BLaER1 (cell line): ENCODE measurements at regions not wholly inside any gene's neighbourhood (a gene's known extent, or its start where the extent isn't known, plus 50 kb on each side); places are given as distances from the start of the nearest gene placed in this dataset.

Experiments used
- H3K27ac ChIP-seq: shearing (Covaris generic); formaldehyde crosslinking; 2 replicates; pipeline ENCODE4 v1.8.1; 2022
- H3K27me3 ChIP-seq: shearing (Covaris generic); formaldehyde crosslinking; 2 replicates; pipeline ENCODE4 v1.8.1; 2022
- H3K36me3 ChIP-seq: shearing (Covaris generic); formaldehyde crosslinking; 2 replicates; pipeline ENCODE4 v1.8.1; 2022
- H3K4me1 ChIP-seq: shearing (Covaris generic); formaldehyde crosslinking; 2 replicates; pipeline ENCODE4 v1.8.1; 2022
- H3K4me2 ChIP-seq: shearing (Covaris generic); formaldehyde crosslinking; 2 replicates; pipeline ENCODE4 v1.8.1; 2022
- H3K4me3 ChIP-seq: shearing (Covaris generic); formaldehyde crosslinking; 2 replicates; pipeline ENCODE4 v1.8.1; 2022
- H3K9ac ChIP-seq: shearing (Covaris generic); formaldehyde crosslinking; 2 replicates; pipeline ENCODE4 v1.8.1; 2022
- H3K9me3 ChIP-seq: shearing (Covaris generic); formaldehyde crosslinking; 2 replicates; pipeline ENCODE4 v1.8.1; 2022
- H4K20me1 ChIP-seq: shearing (Covaris generic); formaldehyde crosslinking; 2 replicates; pipeline ENCODE4 v1.8.1; 2022
- Cebpa-rat ChIP-seq: shearing (Covaris generic); IDR thresholded peaks from 2 replicates; pipeline ENCODE4 v1.8.1; 2022

GRCh38 chr6:85396159-85396808 lies 53.6 kb upstream of the NT5E start:
- Histone ChIP-seq H3K27ac (no peak overlapping the region), H3K9ac (no peak overlapping the region), H4K20me1 (no peaks in the 10 kb centered on the region), H3K4me3 (no peak overlapping the region), H3K27me3 (no peaks in the 10 kb centered on the region), H3K4me2 (no peak overlapping the region), H3K9me3 (0 out of 2 replicates have a peak, but pooled peaks cover 7% of the 10 kb centered on the region), H3K36me3 (no peaks in the 10 kb centered on the region), H3K4me1 (peaks cover 2% of the 10 kb centered on the region)
- no peak for TF ChIP-seq Cebpa-rat

GRCh38 chr6:85395746-85396145 lies 54.1 kb upstream of the NT5E start:
- Histone ChIP-seq H3K9ac (no peak overlapping the region), H3K9me3 (0 out of 2 replicates have a peak, but pooled peaks cover 7% of the 10 kb centered on the region), H3K4me1 (no peaks in the 10 kb centered on the region), H3K36me3 (no peaks in the 10 kb centered on the region), H3K27ac (no peak overlapping the region), H3K27me3 (no peaks in the 10 kb centered on the region), H4K20me1 (no peaks in the 10 kb centered on the region), H3K4me2 (no peak overlapping the region), H3K4me3 (no peak overlapping the region)
- TF ChIP-seq Cebpa-rat = no peak

GRCh38 chr6:85394853-85395538 lies 54.9 kb upstream of the NT5E start:
- Histone ChIP-seq H4K20me1 (no peaks in the 10 kb centered on the region), H3K9me3 (0 out of 2 replicates have a peak, but pooled peaks cover 7% of the 10 kb centered on the region), H3K27me3 (no peaks in the 10 kb centered on the region), H3K4me3 (no peak overlapping the region), H3K36me3 (no peaks in the 10 kb centered on the region), H3K27ac (no peak overlapping the region), H3K9ac (no peak overlapping the region), H3K4me1 (no peaks in the 10 kb centered on the region), H3K4me2 (no peak overlapping the region)
- TF ChIP-seq Cebpa-rat = no peak

GRCh38 chr6:85394199-85394598 lies 55.7 kb upstream of the NT5E start:
- H4K20me1 ChIP-seq = no peaks in the 10 kb centered on the region
- H3K9ac ChIP-seq = no peak overlapping the region
- H3K4me2 ChIP-seq = no peak overlapping the region
- 0 out of 2 replicates have a peak, but pooled peaks cover 7% of the 10 kb centered on the region for H3K9me3 ChIP-seq
- H3K27me3 ChIP-seq = no peaks in the 10 kb centered on the region
- no peaks in the 10 kb centered on the region for H3K36me3 ChIP-seq
- TF ChIP-seq Cebpa-rat = no peak
- H3K27ac ChIP-seq = no peak overlapping the region
- H3K4me3 ChIP-seq = no peak overlapping the region
- no peaks in the 10 kb centered on the region for H3K4me1 ChIP-seq

GRCh38 chr6:85392379-85392778 lies 57.5 kb upstream of the NT5E start:
- 0 out of 2 replicates have a peak, but pooled peaks cover 5% of the 10 kb centered on the region for H3K9me3 ChIP-seq
- H3K27ac ChIP-seq = no peak overlapping the region
- no peak overlapping the region for H3K9ac ChIP-seq
- no peak overlapping the region for H3K4me3 ChIP-seq
- TF ChIP-seq Cebpa-rat = no peak
- H3K4me1 ChIP-seq = no peaks in the 10 kb centered on the region
- H3K27me3 ChIP-seq = no peaks in the 10 kb centered on the region
- H3K36me3 ChIP-seq = no peaks in the 10 kb centered on the region
- no peak overlapping the region for H3K4me2 ChIP-seq
- no peaks in the 10 kb centered on the region for H4K20me1 ChIP-seq

- no peaks in the 10 kb centered on the region for H3K9me3 ChIP-seq
- H4K20me1 ChIP-seq = no peaks in the 10 kb centered on the region
- no peak overlapping the region for H3K27ac ChIP-seq
- H3K9ac ChIP-seq = no peak overlapping the region
- TF ChIP-seq Cebpa-rat = no peak
- no peak overlapping the region for H3K4me3 ChIP-seq
- H3K36me3 ChIP-seq = no peaks in the 10 kb centered on the region
- H3K4me1 ChIP-seq = no peaks in the 10 kb centered on the region
- H3K27me3 ChIP-seq = no peaks in the 10 kb centered on the region
- H3K4me2 ChIP-seq = no peak overlapping the region
Measured at GRCh38 chr6:85390775-85391174, 59.1 kb upstream of the NT5E start.

- H3K9ac ChIP-seq = no peak overlapping the region
- no peaks in the 10 kb centered on the region for H4K20me1 ChIP-seq
Measured at GRCh38 chr6:85390105-85390728, 59.7 kb upstream of the NT5E start.

GRCh38 chr6:85389151-85389797 lies 60.6 kb upstream of the NT5E start:
- no peak for TF ChIP-seq Cebpa-rat
- no peak overlapping the region for H3K4me2 ChIP-seq
- H4K20me1 ChIP-seq = no peaks in the 10 kb centered on the region

More at GRCh38 chr6:85390105-85390728, 59.7 kb upstream of the NT5E start:
- no peaks in the 10 kb centered on the region for H3K27me3 ChIP-seq
- no peaks in the 10 kb centered on the region for H3K36me3 ChIP-seq
- no peak for TF ChIP-seq Cebpa-rat
- H3K9me3 ChIP-seq = no peaks in the 10 kb centered on the region
- no peak overlapping the region for H3K27ac ChIP-seq
- H3K4me2 ChIP-seq = no peak overlapping the region
- no peak overlapping the region for H3K4me3 ChIP-seq
- no peaks in the 10 kb centered on the region for H3K4me1 ChIP-seq

GRCh38 chr6:85388531-85388930 lies 61.4 kb upstream of the NT5E start:
- TF ChIP-seq Cebpa-rat = no peak
- H4K20me1 ChIP-seq = no peaks in the 10 kb centered on the region
- H3K9ac ChIP-seq = no peak overlapping the region
- H3K27me3 ChIP-seq = no peaks in the 10 kb centered on the region
- H3K36me3 ChIP-seq = no peaks in the 10 kb centered on the region
- no peak overlapping the region for H3K4me3 ChIP-seq
- H3K9me3 ChIP-seq = no peaks in the 10 kb centered on the region
- no peak overlapping the region for H3K27ac ChIP-seq
- H3K4me1 ChIP-seq = no peaks in the 10 kb centered on the region
- H3K4me2 ChIP-seq = no peak overlapping the region

More at GRCh38 chr6:85389151-85389797, 60.6 kb upstream of the NT5E start:
- H3K27ac ChIP-seq = no peak overlapping the region
- H3K36me3 ChIP-seq = no peaks in the 10 kb centered on the region
- no peak overlapping the region for H3K9ac ChIP-seq
- no peaks in the 10 kb centered on the region for H3K4me1 ChIP-seq
- no peaks in the 10 kb centered on the region for H3K9me3 ChIP-seq
- H3K4me3 ChIP-seq = no peak overlapping the region
- no peaks in the 10 kb centered on the region for H3K27me3 ChIP-seq
